CD4-positive, alpha-beta T cell treated with Interleukin-15 for 1 hour (primary cell): ENCODE measurements at regions not wholly inside any gene's neighbourhood (a gene's known extent, or its start where the extent isn't known, plus 50 kb on each side); places are given as distances from the start of the nearest gene placed in this dataset.
"Not testable (repeated sequence)": the region's sequence is repeated elsewhere in the genome, so short reads cannot be mapped to it uniquely, and the experiment has no call there.

ENCODE experiments used
- DNase-seq: peaks from one replicate; pipeline ENCODE4 v3.0.0-alpha.2; 2020

GRCh38 chr2:186980787-186981550, 132.0 kb upstream of the ZSWIM2 start:
- DNase-seq: no peak

- DNase-seq: no peak
These were observed 131.1 kb upstream of the ZSWIM2 start for GRCh38 chr2:186980117-186980442.

- no peak for DNase-seq
These were observed 130.6 kb upstream of the ZSWIM2 start for GRCh38 chr2:186979439-186980116.

- DNase-seq: no peak
These were observed 128.6 kb upstream of the ZSWIM2 start for GRCh38 chr2:186977433-186978045.

- DNase-seq: no peak
These were observed 127.4 kb upstream of the ZSWIM2 start for GRCh38 chr2:186976329-186976728.

- DNase-seq: no peak
These were observed 123.5 kb upstream of the ZSWIM2 start for GRCh38 chr2:186972281-186972970.

GRCh38 chr2:186968277-186968676, 119.3 kb upstream of the ZSWIM2 start:
- no peak for DNase-seq

GRCh38 chr2:186966015-186966414, 117.0 kb upstream of the ZSWIM2 start:
- no peak for DNase-seq

GRCh38 chr2:186962085-186962747, 113.2 kb upstream of the ZSWIM2 start:
- DNase-seq: no peak

- not testable (repeated sequence) for DNase-seq
These were observed 111.3 kb upstream of the ZSWIM2 start for GRCh38 chr2:186960241-186960640.

GRCh38 chr2:186959486-186959885, 110.5 kb upstream of the ZSWIM2 start:
- no peak for DNase-seq

GRCh38 chr2:186950694-186951093, 101.7 kb upstream of the ZSWIM2 start:
- DNase-seq: no peak

GRCh38 chr2:186949726-186950256, 100.8 kb upstream of the ZSWIM2 start:
- DNase-seq: no peak

- DNase-seq: no peak
These were observed 98.5 kb upstream of the ZSWIM2 start for GRCh38 chr2:186947516-186947915.

GRCh38 chr2:186946896-186947467, 98.0 kb upstream of the ZSWIM2 start:
- no peak for DNase-seq

- no peak for DNase-seq
These were observed 92.9 kb upstream of the ZSWIM2 start for GRCh38 chr2:186941853-186942252.

GRCh38 chr2:186940463-186940862, 91.5 kb upstream of the ZSWIM2 start:
- DNase-seq: no peak

GRCh38 chr2:186934420-186934819, 85.5 kb upstream of the ZSWIM2 start:
- DNase-seq: no peak

- DNase-seq: no peak
These were observed 78.9 kb upstream of the ZSWIM2 start for GRCh38 chr2:186927867-186928191.

- DNase-seq: no peak
These were observed 78.4 kb upstream of the ZSWIM2 start for GRCh38 chr2:186927185-186927866.

- DNase-seq: no peak
These were observed 76.5 kb upstream of the ZSWIM2 start for GRCh38 chr2:186925514-186925913.

- DNase-seq: not testable (repeated sequence)
These were observed 73.3 kb upstream of the ZSWIM2 start for GRCh38 chr2:186922316-186922715.
